ENCODE measurements at regions not wholly inside any gene's neighbourhood (a gene's known extent, or its start where the extent isn't known, plus 50 kb on each side); places are given as distances from the start of the nearest gene placed in this dataset.

DNA sequence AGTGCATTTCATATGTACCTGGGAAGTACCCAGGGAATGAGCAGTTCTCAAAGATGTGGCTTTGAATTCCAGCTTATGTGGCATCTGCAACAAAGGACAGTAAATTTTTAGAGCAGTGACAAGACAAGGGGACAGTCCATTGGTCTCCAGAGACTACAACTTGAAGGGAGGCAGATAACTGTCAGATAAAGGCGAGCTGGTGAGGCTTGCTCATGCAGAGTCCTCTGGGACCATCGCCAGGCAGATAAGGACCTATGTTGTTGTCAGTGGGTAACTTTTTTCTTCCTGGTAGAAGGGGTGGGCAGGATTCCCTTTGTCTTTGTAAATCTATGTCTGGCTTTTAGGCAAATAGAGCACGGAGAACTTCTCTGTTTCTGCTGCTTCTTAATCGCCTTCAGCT lies 120.2 kb downstream of the ICE1 start:
- intact Hi-C loops (cut with DNase I): no loop called here
- FAIRE-seq (no peak), DNase-seq (no peak), ATAC-seq (no peak)
- TF ChIP-seq, protein P1, sequence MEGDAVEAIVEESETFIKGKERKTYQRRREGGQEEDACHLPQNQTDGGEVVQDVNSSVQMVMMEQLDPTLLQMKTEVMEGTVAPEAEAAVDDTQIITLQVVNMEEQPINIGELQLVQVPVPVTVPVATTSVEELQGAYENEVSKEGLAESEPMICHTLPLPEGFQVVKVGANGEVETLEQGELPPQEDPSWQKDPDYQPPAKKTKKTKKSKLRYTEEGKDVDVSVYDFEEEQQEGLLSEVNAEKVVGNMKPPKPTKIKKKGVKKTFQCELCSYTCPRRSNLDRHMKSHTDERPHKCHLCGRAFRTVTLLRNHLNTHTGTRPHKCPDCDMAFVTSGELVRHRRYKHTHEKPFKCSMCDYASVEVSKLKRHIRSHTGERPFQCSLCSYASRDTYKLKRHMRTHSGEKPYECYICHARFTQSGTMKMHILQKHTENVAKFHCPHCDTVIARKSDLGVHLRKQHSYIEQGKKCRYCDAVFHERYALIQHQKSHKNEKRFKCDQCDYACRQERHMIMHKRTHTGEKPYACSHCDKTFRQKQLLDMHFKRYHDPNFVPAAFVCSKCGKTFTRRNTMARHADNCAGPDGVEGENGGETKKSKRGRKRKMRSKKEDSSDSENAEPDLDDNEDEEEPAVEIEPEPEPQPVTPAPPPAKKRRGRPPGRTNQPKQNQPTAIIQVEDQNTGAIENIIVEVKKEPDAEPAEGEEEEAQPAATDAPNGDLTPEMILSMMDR (IDR thresholded peaks at IDR 0.05): no peak
- H3K9me3 ChIP-seq: no peaks in the 10 kb centered on the region
- H3K27me3 ChIP-seq: peaks cover 0 to 8% (median 0%) of the 10 kb centered on the region in 4 donors
- no peaks in the 10 kb centered on the region for H3K36me3 ChIP-seq
- no peak overlapping the region for H3K27ac ChIP-seq
- no peak overlapping the region for H3K4me3 ChIP-seq
- WGBS, 2 donors: 42 to 44% methylated on average over 4 of the region's 4 CpGs
- no peaks in the 10 kb centered on the region for H3K4me1 ChIP-seq

DNA sequence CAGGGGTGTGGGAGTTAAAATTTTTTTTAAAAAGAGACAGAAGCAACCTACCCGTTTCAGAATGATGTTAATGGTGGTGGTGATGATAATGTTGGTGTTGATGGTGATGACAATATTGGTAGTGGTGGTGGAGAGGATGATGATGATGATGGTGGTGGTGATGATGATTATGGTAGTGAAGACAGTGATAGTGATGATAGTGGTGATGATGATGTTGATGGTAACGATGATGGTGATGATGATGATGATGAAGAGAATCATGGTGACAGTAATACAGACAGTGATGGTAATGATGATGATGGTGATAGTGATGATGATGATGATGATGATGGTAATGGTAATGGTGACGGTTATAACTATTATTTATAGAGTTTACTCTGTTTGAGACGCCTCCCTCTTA lies 117.6 kb downstream of the ICE1 start:
- FAIRE-seq (no peak), DNase-seq (no peak), ATAC-seq (no peak)
- Histone ChIP-seq H3K4me3 (no peak overlapping the region), H3K4me1 (no peaks in the 10 kb centered on the region), H3K27ac (no peak overlapping the region), H3K36me3 (no peaks in the 10 kb centered on the region), H3K9me3 (no peaks in the 10 kb centered on the region), H3K27me3 (no peaks in the 10 kb centered on the region)
- intact Hi-C loops (cut with DNase I): no loop called here
- TF ChIP-seq, protein P1 (IDR thresholded peaks at IDR 0.05): no peak
- WGBS, 2 donors: 42 to 55% methylated on average over 4 of the region's 4 CpGs
